GM21360 (cell line): ENCODE measurements at regions not wholly inside any gene's neighbourhood (a gene's known extent, or its start where the extent isn't known, plus 50 kb on each side); places are given as distances from the start of the nearest gene placed in this dataset.

Source experiments
- ATAC-seq: cut with Tn5 transposase; IDR thresholded peaks from one replicate; pipeline ENCODE4 v1.9.1; 2021; ENCODE audit warnings: mild to moderate bottlenecking, moderate library complexity; ENCODE audit not compliant: unreplicated experiment

- no peak for ATAC-seq
Measured at GRCh38 chr3:106371971-106372805, 503.4 kb upstream of the CBLB start.

DNA sequence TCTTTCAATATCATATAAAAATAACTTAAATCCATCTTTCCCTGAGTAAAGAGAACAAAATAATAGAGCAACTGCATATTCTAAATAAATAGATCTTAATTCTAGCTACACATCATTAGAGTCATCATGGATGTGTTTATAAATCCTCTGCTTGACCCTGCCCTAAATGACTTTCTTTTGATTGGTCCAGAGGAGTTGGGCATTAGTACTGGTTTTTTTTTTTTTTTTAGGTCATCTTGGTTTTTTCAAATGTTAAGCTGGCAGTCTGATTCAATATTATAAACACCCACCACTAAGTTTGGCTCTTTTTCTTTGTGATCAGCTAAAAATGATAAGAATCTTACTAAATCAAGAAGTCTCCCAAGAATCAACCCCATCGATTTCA is 504.0 kb upstream of the CBLB start:
- ATAC-seq = no peak

DNA sequence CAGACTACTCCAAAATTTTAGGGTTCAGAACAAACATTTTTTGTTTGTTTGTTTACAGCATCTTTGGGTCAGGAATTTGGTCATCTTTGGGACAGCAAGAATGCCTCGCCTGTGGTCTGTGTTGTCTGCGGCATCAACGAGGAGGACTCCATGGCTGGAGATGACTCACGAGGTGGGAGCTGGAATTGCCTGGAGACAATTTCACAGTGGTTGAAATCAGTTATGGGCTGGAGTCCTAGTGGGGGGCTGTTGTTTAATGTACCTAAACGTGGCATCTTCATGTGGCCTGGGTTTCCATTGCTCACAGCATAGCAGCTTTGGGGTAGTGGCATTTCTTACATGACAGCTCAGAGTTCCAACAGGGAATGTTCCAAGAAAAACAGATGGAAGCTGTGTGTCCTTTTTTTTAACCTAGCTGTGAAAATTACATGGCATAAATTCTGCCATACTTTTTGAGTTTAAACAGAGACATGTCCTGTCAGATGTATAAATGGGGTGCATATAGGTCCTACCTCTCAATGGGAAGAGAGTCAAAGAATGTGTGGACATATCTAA is 507.3 kb upstream of the CBLB start:
- no peak for ATAC-seq

DNA sequence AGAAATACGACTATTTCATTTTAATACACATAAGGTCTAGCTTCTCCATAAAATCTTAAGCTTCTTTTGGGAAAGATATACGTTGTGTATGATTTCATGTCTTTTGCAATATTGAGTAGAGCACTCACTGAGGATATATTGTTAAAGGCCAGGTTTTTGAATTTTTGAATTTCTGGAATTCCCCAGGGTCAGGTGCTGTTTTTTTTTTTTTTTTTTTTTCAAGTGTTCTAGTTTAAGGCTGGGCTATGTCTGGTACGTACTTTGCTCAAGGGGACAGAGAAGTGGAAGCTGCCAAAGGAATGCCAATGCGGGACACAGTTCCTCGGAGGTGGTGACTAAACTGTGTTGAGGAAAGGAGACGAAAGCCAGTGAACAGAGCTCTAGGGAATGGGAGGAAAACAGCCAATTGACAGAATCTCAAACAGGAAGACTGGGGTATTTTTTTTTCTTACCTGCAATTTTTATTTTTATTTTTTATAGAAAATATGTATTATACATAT is 510.5 kb upstream of the CBLB start:
- no peak for ATAC-seq

GRCh38 chr3:106380232-106380631 is 511.4 kb upstream of the CBLB start:
- ATAC-seq = no peak

DNA sequence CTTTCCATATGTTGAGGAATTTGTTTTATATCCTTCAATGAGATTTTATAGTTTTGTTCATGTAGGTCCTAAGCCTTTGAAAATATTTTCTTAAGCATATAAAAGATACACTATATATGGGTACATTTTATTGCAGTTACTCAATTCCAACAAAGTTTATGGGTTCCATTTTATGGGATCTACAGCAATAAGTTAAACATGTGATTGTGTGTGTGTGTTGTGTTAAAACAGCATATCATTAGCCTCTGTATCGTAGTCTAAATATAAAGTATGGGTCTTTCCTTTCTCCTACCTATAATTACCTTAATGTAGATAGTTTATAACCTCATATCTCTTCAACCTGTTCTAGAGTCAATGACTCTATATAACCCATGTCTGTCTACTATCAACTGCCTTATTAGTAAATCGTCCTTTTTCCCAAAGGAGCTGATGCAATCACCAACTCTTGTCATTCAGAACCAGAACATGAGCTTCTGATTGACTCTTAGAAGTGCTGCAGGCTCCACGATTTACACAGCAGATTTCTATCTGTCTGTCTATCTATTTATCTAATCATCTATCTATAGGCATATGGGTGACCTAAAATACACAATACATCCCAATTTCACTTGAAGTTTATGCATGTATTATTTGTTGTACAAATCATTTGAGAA is 512.6 kb upstream of the CBLB start:
- no peak for ATAC-seq

DNA sequence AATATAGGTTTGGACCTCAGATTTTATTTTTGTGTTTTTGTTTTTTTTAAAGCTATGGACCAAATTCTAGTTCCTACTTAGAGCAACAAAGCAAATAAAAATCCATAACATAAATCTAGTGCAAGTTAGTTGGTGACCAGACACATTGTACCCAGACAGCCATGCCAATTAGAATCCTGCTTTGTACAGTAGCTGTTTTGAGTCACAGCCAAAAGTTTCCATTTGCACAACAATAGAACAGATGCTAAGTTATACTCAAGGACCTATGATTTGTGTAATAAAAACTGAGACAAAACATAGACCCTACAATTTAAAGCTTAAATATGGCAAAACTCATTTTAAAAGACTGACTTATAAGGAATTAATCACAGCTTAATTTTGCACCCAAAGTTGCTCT is 513.1 kb upstream of the CBLB start:
- ATAC-seq = no peak

DNA sequence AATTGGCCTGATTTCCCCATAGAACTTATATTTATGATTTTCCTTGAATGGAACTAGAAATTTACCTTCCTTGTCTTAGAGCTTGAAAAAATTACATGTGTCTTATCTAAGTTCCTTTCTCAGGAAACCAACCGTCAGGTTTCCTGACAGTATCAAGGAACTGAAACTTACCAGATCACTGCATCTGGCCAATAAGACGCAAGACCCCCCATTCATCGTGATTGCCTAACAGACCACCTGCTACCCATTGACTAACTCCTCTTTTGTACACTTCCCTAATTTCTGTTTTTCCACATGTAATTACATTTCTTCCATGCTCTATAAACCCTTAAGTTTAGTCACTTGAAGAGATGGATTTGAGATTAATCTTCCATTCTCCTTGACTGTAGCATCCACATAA is 517.2 kb upstream of the CBLB start:
- ATAC-seq = no peak

DNA sequence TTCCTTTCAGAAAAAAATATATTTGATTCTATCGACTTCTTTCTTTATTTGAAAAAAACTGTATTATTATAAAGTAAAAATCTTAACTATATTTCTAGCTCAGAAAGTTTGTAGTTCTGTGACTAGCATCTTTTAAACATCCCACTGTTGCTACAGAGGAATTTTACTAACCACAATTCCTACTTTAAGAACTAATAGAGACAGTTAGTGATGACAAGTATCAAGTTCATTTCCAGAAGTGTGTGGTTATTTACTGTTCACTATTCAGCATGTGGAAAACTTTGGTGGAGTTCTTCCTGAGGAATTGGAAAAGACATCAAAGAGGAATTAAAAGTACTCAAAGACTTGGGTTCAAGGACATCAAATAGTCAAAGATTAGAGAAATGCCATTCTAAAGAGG is 524.1 kb upstream of the CBLB start:
- ATAC-seq = no peak

GRCh38 chr3:106397006-106397405 is 528.2 kb upstream of the CBLB start:
- ATAC-seq = no peak

DNA sequence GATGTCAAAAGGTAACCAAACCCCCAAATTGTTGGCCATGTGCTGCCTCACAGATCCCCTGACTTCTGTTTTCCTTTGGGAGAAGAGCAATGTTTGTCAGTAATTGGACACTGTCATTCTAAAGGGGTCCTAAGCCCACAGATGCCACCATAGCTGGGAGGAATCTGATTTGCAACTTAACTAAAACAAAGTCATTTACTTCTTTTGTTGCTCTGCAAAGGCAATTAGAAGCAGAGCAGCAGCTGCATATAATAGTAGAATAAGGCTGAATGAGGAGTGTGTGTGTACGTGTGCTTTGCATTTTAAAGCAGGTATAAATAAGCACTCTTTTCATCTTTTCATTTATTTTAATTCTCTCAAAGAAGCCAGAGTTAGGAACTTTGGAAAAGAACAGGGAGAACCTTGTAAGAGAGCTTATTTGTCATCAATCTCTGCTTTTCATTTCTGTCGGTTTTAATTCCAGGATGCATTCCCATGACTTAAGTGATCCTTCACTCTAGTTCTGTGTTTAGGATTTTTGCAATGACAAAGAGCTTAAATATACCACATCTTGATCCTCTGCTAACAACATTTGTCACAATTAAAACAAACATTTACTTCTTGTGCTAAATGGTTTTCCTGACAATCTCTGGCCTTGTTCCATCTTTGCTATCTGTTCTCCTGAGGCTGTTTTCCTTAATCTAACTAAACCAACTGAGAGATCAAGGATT is 530.2 kb upstream of the CBLB start:
- no peak for ATAC-seq

DNA sequence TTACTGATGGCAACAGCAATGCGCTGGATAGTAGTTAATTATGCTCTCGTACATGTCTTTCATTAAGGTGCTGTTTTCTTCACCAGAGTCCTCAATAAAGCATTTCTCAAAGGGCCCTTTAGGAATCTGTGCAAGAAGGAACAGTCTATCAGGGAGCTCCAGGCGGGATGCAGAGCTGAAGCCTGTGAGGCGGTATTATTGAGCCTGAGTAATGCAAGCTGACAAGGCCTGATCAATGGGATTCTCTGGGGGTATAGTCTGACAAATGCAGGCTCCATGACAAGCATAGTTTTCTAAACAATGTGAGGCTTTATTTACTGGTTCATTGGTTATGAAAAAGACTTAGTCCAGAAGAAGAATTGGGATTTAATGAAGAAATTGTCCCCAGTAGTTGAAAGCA is 530.9 kb upstream of the CBLB start:
- ATAC-seq = no peak

- ATAC-seq = no peak
Measured at GRCh38 chr3:106401666-106402490, 533.1 kb upstream of the CBLB start.

GRCh38 chr3:106403371-106404145 is 534.7 kb upstream of the CBLB start:
- no peak for ATAC-seq

DNA sequence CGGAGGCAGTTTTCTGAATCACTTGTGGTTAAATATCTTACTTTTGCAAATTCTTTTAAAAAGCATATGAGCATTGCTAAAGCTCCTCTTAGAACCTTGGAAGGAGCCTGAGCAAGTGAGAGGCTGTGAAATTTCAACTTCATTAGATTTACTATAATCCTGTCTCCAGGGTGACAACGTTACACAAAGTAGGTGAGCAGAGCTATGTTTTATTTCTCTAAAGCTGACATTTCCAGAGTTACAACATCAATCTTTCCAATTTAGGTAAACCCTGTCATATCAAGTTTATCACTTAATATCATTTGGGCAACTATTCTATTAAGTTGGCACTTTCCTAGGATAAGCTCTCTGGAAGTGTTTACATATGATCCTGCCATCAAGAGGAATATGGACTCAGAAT is 544.9 kb upstream of the CBLB start:
- no peak for ATAC-seq

DNA sequence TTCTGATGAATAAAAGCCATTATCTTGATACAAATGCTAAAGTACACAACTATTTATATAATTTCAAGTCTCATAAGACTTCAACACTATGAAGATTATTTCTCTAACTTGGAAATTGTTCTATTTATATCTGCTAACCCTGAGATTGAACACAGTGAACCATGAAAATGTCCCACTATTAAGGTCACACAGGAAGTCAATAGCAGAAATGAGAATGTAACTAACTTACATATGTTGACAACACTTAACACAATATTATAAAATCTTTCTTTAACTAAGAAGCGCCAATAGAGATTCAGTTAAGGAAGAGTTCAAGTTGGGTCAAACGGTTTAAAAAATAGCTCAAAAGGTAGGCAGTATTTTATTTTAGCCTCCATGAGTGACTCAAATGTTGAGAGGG is 551.8 kb upstream of the CBLB start:
- ATAC-seq = no peak

DNA sequence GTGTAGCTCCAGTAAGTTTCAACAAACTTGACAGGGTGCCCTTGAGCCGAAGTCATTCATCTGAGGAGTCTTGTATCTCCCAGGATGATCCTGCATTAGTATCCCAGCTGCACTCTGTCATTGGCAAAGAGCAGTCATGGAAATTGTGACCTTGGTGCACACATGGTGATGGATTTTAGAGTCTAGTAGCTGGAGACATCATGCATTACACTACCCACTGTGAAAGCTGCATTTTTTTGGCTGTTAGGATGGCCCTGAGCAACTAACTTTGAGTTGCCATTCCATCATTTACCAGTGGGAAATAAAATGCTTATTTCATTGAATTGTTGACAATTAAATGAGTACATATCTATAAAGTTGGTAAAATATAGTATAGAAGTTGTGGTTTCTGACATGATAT is 552.6 kb upstream of the CBLB start:
- no peak for ATAC-seq

GRCh38 chr3:106421909-106422308 is 553.1 kb upstream of the CBLB start:
- ATAC-seq = no peak

GRCh38 chr3:106423321-106424225 is 554.8 kb upstream of the CBLB start:
- no peak for ATAC-seq
